ENCODE measurements at regions not wholly inside any gene's neighbourhood (a gene's known extent, or its start where the extent isn't known, plus 50 kb on each side); places are given as distances from the start of the nearest gene placed in this dataset.

- no peak for DNase-seq
- TF ChIP-seq CTCF (IDR thresholded peaks at IDR 0.05; ENCODE audit: low read depth, low read length, missing control alignments), result no peak
- Histone ChIP-seq H3K27ac (no peak overlapping the region), H3K36me3 (replicated peaks) (no peaks in the 10 kb centered on the region), H3K4me3 (ENCODE audit: low read depth, low read length) (no peak overlapping the region), H3K27me3 (replicated peaks) (no peaks in the 10 kb centered on the region)
- in situ Hi-C loops (cut with HindIII; ENCODE audit: low pct_ligation_motif_present, low sequenced_read_pairs), result no loop called here
These were observed 414.4 kb upstream of the PDZRN3 start for GRCh38 chr3:74039105-74039504.

GRCh38 chr3:74036568-74036967, 411.8 kb upstream of the PDZRN3 start:
- H3K27ac ChIP-seq, result no peak overlapping the region
- H3K4me3 ChIP-seq (ENCODE audit: low read depth, low read length), result no peak overlapping the region
- DNase-seq, result no peak
- in situ Hi-C loops (cut with HindIII; ENCODE audit: low pct_ligation_motif_present, low sequenced_read_pairs), result no loop called here
- H3K36me3 ChIP-seq (replicated peaks), result no peaks in the 10 kb centered on the region
- H3K27me3 ChIP-seq (replicated peaks), result no peaks in the 10 kb centered on the region
- TF ChIP-seq CTCF (IDR thresholded peaks at IDR 0.05; ENCODE audit: low read depth, low read length, missing control alignments), result no peak

GRCh38 chr3:74036102-74036501, 411.4 kb upstream of the PDZRN3 start:
- H3K36me3 ChIP-seq (replicated peaks), result no peaks in the 10 kb centered on the region
- no peak for DNase-seq
- no peak overlapping the region for H3K27ac ChIP-seq
- no peak overlapping the region for H3K4me3 ChIP-seq (ENCODE audit: low read depth, low read length)
- in situ Hi-C loops (cut with HindIII; ENCODE audit: low pct_ligation_motif_present, low sequenced_read_pairs), result no loop called here
- TF ChIP-seq CTCF (IDR thresholded peaks at IDR 0.05; ENCODE audit: low read depth, low read length, missing control alignments), result no peak
- no peaks in the 10 kb centered on the region for H3K27me3 ChIP-seq (replicated peaks)

- DNase-seq, result no peak
- H3K27ac ChIP-seq, result no peak overlapping the region
- TF ChIP-seq CTCF (IDR thresholded peaks at IDR 0.05; ENCODE audit: low read depth, low read length, missing control alignments), result no peak
- no peaks in the 10 kb centered on the region for H3K27me3 ChIP-seq (replicated peaks)
- no peak overlapping the region for H3K4me3 ChIP-seq (ENCODE audit: low read depth, low read length)
- H3K36me3 ChIP-seq (replicated peaks), result no peaks in the 10 kb centered on the region
- in situ Hi-C loops (cut with HindIII; ENCODE audit: low pct_ligation_motif_present, low sequenced_read_pairs), result no loop called here
These were observed 409.1 kb upstream of the PDZRN3 start for GRCh38 chr3:74033806-74034205.

- DNase-seq, result no peak
- no peak overlapping the region for H3K4me3 ChIP-seq (ENCODE audit: low read depth, low read length)
- H3K27me3 ChIP-seq (replicated peaks), result no peaks in the 10 kb centered on the region
- no peaks in the 10 kb centered on the region for H3K36me3 ChIP-seq (replicated peaks)
- no peak overlapping the region for H3K27ac ChIP-seq
- no peak for TF ChIP-seq CTCF (IDR thresholded peaks at IDR 0.05; ENCODE audit: low read depth, low read length, missing control alignments)
- in situ Hi-C loops (cut with HindIII; ENCODE audit: low pct_ligation_motif_present, low sequenced_read_pairs), result no loop called here
These were observed 408.6 kb upstream of the PDZRN3 start for GRCh38 chr3:74033381-74033780.

- no peaks in the 10 kb centered on the region for H3K36me3 ChIP-seq (replicated peaks)
- no peak for DNase-seq
- H3K27me3 ChIP-seq (replicated peaks), result no peaks in the 10 kb centered on the region
- H3K4me3 ChIP-seq (ENCODE audit: low read depth, low read length), result no peak overlapping the region
- TF ChIP-seq CTCF (IDR thresholded peaks at IDR 0.05; ENCODE audit: low read depth, low read length, missing control alignments), result no peak
- in situ Hi-C loops (cut with HindIII; ENCODE audit: low pct_ligation_motif_present, low sequenced_read_pairs), result no loop called here
- no peak overlapping the region for H3K27ac ChIP-seq
These were observed 402.4 kb upstream of the PDZRN3 start for GRCh38 chr3:74027121-74027520.

Data from brain microvascular endothelial cell (primary cell).